MCF 10A (cell line): ENCODE measurements at regions not wholly inside any gene's neighbourhood (a gene's known extent, or its start where the extent isn't known, plus 50 kb on each side); places are given as distances from the start of the nearest gene placed in this dataset.
A peak's percentile ranks its signal among the peaks of the same experiment; 100 is the strongest.

ENCODE experiments used
- BruUV-seq: library from RNA; stranded (reverse); fragments of 400-500 nt; replicated peaks from 2 replicates; lab custom pipeline; 2021; lab: Mats Ljungman, UMichigan
- CTCF ChIA-PET: fragments of 300-600 bp; sonication (Branson Sonifier 250); formaldehyde crosslinking; extraction: SDS; loops from one replicate; lab custom pipeline; 2021; ENCODE audit warnings: antibody characterized with exemption, inconsistent platforms; lab: Yijun Ruan, JAX
- POLR2A ChIA-PET: fragments of 300-600, 350-650 bp; sonication (Branson Sonifier 250); formaldehyde crosslinking; extraction: SDS; loops from one replicate; lab custom pipeline; 2020; ENCODE audit warnings: antibody characterized with exemption, inconsistent platforms; lab: Yijun Ruan, JAX
- DNase-seq: peaks from one replicate; pipeline ENCODE4 v3.0.0-alpha.2; 2018; ENCODE audit not compliant: unreplicated experiment
- H3K27ac Mint-ChIP-seq: one replicate; pipeline ENCODE4 v1.8.0; 2022; ENCODE audit warnings: mild to moderate bottlenecking, low read depth, mixed read lengths; ENCODE audit not compliant: unreplicated experiment
- H3K27me3 Mint-ChIP-seq: one replicate; pipeline ENCODE4 v1.8.0; 2022; ENCODE audit warnings: mixed read lengths; ENCODE audit not compliant: insufficient read depth, unreplicated experiment
- H3K36me3 Mint-ChIP-seq: one replicate; pipeline ENCODE4 v1.8.0; 2022; ENCODE audit warnings: mild to moderate bottlenecking, moderate library complexity, mixed read lengths; ENCODE audit not compliant: insufficient read depth, unreplicated experiment
- H3K4me1 Mint-ChIP-seq: one replicate; pipeline ENCODE4 v1.8.0; 2022; ENCODE audit warnings: mixed read lengths; ENCODE audit not compliant: insufficient read depth, unreplicated experiment
- H3K4me3 Mint-ChIP-seq: one replicate; pipeline ENCODE4 v1.8.0; 2022; ENCODE audit warnings: mild to moderate bottlenecking, moderate library complexity, mixed read lengths; ENCODE audit not compliant: unreplicated experiment
- H3K9me3 Mint-ChIP-seq: one replicate; pipeline ENCODE4 v1.8.0; 2022; ENCODE audit warnings: mixed read lengths; ENCODE audit not compliant: unreplicated experiment
- intact Hi-C: fragments of 100-400 bp; cut with micrococcal nuclease; formaldehyde crosslinking; loops from 2 replicates; pipeline ENCODE4 v1.14.1; 2022
- TF ChIP-seq, protein P1 (sequence below): fragments of 200-600 bp; IDR thresholded peaks from one replicate; pipeline ENCODE4 v1.8.0; 2022; ENCODE audit warnings: antibody characterized with exemption, mild to moderate bottlenecking; ENCODE audit not compliant: unreplicated experiment

DNA sequence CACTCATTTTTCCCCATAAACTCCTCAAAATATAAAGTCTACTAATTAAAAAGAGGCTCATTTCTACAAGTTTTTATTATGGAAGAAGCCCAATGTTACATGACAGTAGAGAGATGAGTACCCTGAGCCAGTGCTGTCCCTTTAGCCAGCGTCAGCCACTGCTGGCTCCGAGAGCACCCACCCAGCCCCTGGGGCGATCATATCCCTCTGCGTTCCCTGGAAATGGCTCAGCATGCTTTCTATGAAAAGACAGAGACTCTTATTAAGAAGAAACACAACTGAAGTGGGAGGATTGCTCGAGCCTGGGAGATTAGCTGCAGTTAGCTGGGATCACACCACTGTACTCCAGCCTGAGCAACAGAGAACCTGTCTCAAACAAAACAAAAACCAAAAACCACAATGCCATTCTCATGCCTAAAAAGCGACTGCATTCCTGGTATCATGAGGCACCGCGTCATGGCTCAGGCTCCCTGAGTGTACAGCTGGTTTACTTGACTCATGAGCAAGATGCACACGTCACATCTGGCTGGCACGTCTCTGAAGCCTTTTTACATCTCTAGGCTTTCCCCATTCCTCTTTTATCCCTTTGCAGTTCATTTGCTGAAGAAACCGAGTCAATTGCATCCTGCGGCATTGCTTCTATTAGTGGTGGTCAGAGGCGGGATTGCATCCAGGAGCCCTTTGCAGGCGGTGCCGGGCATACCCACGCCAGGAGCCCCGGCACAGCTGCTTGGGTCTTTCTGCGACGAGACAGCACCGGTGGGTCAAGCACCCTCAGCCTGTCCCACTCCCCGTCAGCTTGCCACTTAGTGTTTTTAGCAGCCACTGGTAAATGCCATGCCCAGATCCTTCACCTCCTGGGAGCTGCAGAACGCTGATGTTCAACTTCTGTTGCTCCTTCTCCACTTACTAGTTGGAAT is 119.9 kb downstream of the CTTN start:
- ChIA-PET POLR2A (no interaction called here), CTCF (interaction anchor here (0.7 kb wide), 1 partner anchor 1121 kb away, joined by 3 read pairs; no protein-coding TSS in a partner anchor)
- TF ChIP-seq, protein P1, sequence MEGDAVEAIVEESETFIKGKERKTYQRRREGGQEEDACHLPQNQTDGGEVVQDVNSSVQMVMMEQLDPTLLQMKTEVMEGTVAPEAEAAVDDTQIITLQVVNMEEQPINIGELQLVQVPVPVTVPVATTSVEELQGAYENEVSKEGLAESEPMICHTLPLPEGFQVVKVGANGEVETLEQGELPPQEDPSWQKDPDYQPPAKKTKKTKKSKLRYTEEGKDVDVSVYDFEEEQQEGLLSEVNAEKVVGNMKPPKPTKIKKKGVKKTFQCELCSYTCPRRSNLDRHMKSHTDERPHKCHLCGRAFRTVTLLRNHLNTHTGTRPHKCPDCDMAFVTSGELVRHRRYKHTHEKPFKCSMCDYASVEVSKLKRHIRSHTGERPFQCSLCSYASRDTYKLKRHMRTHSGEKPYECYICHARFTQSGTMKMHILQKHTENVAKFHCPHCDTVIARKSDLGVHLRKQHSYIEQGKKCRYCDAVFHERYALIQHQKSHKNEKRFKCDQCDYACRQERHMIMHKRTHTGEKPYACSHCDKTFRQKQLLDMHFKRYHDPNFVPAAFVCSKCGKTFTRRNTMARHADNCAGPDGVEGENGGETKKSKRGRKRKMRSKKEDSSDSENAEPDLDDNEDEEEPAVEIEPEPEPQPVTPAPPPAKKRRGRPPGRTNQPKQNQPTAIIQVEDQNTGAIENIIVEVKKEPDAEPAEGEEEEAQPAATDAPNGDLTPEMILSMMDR = no peak
- BruUV-seq = no TSS peak
- peak; percentile 29 for DNase-seq
- Mint-ChIP-seq H3K27me3 (no peaks in the 10 kb centered on the region), H3K4me3 (no peak overlapping the region), H3K4me1 (no peaks in the 10 kb centered on the region), H3K27ac (no peak overlapping the region), H3K9me3 (peaks cover 42% of the 10 kb centered on the region), H3K36me3 (no peaks in the 10 kb centered on the region)
- intact Hi-C loops = no loop called here

DNA sequence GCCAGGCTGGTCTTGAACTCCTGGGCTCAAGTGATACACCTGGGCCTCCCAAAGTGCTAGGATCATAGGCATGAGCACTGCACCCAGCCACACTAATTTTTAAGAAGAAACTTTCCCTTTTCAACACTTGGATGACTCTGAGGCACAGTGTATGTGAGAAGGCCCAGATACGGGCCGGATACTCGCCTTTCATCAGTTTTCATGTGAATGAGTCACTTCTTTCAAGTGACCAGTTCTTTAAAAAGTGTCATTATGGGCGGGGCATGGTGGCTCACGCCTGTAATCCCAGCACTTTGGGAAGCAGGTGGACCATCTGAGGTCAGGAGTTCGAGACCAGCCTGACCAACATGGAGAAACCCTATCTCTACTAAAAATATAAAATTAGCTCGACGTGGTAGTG is 120.8 kb downstream of the CTTN start:
- no peak for DNase-seq
- H3K4me1 Mint-ChIP-seq = no peaks in the 10 kb centered on the region
- no peaks in the 10 kb centered on the region for H3K27me3 Mint-ChIP-seq
- ChIA-PET CTCF (interaction anchor here (0.6 kb wide), 1 partner anchor 1911 kb away, joined by 3 read pairs; no protein-coding TSS in a partner anchor), POLR2A (no interaction called here)
- no peak overlapping the region for H3K4me3 Mint-ChIP-seq
- TF ChIP-seq, protein P1 = no peak
- H3K9me3 Mint-ChIP-seq = peaks cover 34% of the 10 kb centered on the region
- intact Hi-C loops = no loop called here
- H3K27ac Mint-ChIP-seq = no peak overlapping the region
- no peaks in the 10 kb centered on the region for H3K36me3 Mint-ChIP-seq
- no TSS peak for BruUV-seq

DNA sequence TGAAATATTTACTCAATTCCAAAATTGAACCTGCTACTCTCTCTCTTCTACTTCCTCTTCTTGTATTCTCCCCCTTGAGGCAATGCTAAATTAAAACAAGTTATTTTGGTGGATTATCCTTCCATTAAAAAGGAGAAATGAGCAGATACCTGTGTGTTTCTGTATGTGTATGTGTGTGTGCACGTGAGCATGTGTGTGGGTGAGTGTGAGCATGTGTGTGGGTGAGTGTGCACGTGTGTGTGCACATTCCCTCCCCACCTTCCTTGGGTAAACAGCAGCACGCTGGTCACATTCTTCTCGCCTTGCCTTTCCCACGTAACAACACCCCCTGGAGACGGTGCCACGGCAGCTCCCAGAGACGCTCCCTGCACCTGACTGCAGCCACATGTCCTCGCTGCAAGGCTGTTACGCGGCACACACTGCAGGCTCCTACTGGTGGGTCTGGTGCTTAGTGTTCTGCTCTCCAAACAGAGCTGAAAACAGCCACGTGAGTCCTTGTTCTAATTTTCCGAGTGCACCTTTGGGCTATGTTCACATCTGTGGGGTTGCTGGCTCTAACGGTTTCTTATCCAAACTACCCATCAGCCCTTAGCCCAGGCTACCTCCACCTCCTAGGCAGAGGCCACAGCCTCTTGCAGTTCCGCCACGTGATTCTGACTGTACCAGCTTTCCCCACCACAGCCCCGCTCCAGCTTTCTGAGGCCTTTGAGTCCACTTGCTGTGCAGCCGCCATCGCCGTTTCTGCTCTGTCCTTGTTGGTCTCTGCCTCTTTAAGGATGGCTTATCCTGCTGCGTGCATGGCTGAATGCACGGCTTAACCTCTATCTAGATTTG is 123.4 kb downstream of the CTTN start:
- intact Hi-C loops = no loop called here
- Mint-ChIP-seq H3K27ac (no peak overlapping the region), H3K9me3 (peaks cover 21% of the 10 kb centered on the region), H3K27me3 (no peaks in the 10 kb centered on the region), H3K4me3 (no peak overlapping the region), H3K36me3 (no peaks in the 10 kb centered on the region), H3K4me1 (no peaks in the 10 kb centered on the region)
- CTCF ChIA-PET = no interaction called here
- POLR2A ChIA-PET = no interaction called here
- no TSS peak for BruUV-seq
- TF ChIP-seq, protein P1 = no peak
- no peak for DNase-seq

DNA sequence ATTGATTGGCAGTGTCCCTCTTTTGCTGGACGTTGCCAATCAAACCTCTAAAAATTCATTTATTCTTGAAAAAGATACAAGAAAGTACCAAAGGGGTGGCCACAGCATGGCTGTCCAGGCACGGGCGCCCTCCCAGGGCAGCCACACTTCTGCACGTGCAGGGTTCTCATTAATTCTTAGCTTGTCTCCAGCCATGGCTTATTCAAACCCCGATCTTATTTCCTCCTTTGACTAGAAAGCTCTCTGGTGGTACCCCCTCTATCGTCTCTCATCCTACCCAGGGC is 123.9 kb downstream of the CTTN start:
- Mint-ChIP-seq H3K27ac (no peak overlapping the region), H3K27me3 (no peaks in the 10 kb centered on the region), H3K4me3 (no peak overlapping the region), H3K9me3 (peaks cover 20% of the 10 kb centered on the region), H3K4me1 (no peaks in the 10 kb centered on the region), H3K36me3 (no peaks in the 10 kb centered on the region)
- TF ChIP-seq, protein P1 = no peak
- DNase-seq = no peak
- ChIA-PET CTCF (interaction anchor here (0.7 kb wide), 1 partner anchor 39 kb away, joined by 5 read pairs; no protein-coding TSS in a partner anchor), POLR2A (no interaction called here)
- intact Hi-C loops = no loop called here
- BruUV-seq = no TSS peak
